A673 (cell line): ENCODE measurements at regions not wholly inside any gene's neighbourhood (a gene's known extent, or its start where the extent isn't known, plus 50 kb on each side); places are given as distances from the start of the nearest gene placed in this dataset.

Source experiments
- EZH2 ChIP-seq: fragments of 200-600 bp; sonication (generic); IDR thresholded peaks from 2 replicates; pipeline ENCODE4 v1.6.1; 2017; ENCODE audit warnings: borderline replicate concordance, low read depth, mild to moderate bottlenecking, mixed read lengths, antibody characterized with exemption, low read length; ENCODE audit not compliant: poor library complexity, severe bottlenecking
- TF ChIP-seq, protein P1 (sequence below): fragments of 300-800, 200-600 bp; sonication (generic); conservative IDR thresholded peaks from 2 replicates; pipeline ENCODE4 v1.5.1; 2017; ENCODE audit warnings: low read depth, mild to moderate bottlenecking, antibody characterized with exemption, low read length, moderate library complexity, mixed read lengths

DNA sequence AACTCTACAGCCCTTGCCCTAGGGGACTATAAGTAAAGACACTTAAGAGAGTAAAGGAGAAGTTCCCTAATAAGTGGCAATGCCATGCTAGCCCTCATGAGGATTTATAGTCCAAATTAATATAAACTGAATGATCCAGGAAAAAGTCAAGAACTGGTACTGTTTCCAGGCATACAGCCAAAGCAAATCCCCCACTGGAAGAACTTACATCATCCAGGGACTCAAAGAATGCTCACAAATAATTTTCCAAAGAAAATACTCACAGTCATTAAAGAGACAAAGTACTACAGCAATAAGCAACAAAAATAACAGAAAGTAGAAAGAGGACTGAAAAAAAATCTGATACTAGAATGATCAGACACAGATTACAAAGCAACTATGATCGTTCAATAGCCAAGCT lies 79.7 kb upstream of the RAP1B start:
- TF ChIP-seq, protein P1, sequence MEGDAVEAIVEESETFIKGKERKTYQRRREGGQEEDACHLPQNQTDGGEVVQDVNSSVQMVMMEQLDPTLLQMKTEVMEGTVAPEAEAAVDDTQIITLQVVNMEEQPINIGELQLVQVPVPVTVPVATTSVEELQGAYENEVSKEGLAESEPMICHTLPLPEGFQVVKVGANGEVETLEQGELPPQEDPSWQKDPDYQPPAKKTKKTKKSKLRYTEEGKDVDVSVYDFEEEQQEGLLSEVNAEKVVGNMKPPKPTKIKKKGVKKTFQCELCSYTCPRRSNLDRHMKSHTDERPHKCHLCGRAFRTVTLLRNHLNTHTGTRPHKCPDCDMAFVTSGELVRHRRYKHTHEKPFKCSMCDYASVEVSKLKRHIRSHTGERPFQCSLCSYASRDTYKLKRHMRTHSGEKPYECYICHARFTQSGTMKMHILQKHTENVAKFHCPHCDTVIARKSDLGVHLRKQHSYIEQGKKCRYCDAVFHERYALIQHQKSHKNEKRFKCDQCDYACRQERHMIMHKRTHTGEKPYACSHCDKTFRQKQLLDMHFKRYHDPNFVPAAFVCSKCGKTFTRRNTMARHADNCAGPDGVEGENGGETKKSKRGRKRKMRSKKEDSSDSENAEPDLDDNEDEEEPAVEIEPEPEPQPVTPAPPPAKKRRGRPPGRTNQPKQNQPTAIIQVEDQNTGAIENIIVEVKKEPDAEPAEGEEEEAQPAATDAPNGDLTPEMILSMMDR = no peak
- no peak for TF ChIP-seq EZH2
